T-cell (primary cell): ENCODE measurements at regions not wholly inside any gene's neighbourhood (a gene's known extent, or its start where the extent isn't known, plus 50 kb on each side); places are given as distances from the start of the nearest gene placed in this dataset.

Experiments
- ATAC-seq, 4 experiments: fragments of 200-7000 bp in 3 of 4; fragments of 150-1000 bp in 1 of 4; cut with Tn5 transposase; replicated peaks in 1 of 4; 1 replicate in 3 of 4; 2 replicates in 1 of 4; pipeline ENCODE4 v1.10.0; 2021; ENCODE audit warnings: moderate library complexity in 3 of 4, mild to moderate bottlenecking in 2 of 4, moderate number of reproducible peaks in 1 of 4
- CTCF ChIA-PET, 2 donors: fragments of 300-600 bp; sonication (Branson Sonifier 250); formaldehyde crosslinking; loops; one replicate each; lab custom pipeline; 2022; ENCODE audit warnings: antibody characterized with exemption in 2 of 2; lab: Charles Lee
- POLR2A ChIA-PET, 2 donors: fragments of 300-600 bp; sonication (Branson Sonifier 250); formaldehyde crosslinking; loops; one replicate each; lab custom pipeline; 2022; ENCODE audit warnings: antibody characterized with exemption in 2 of 2; lab: Charles Lee
- DNase-seq, 35 experiments: peaks; one replicate each; pipeline versions ENCODE4 v3.0.0 to v3.0.0-alpha.2; 2013 to 2023
- H3K27ac ChIP-seq: one replicate; pipeline ENCODE4 v1.5.1; 2013; ENCODE audit warnings: low read length
- H3K27me3 ChIP-seq, 2 experiments: replicated peaks in 1 of 2; 1 replicate in 1 of 2; 2 replicates in 1 of 2; pipeline versions ENCODE4 v1.6.1 to v1.7.0; 2013; ENCODE audit warnings: low read length in 1 of 2, mixed read lengths in 1 of 2; ENCODE audit not compliant: control insufficient read depth in 2 of 2, insufficient read depth in 2 of 2; ENCODE audit errors: extremely low read depth in 1 of 2
- H3K36me3 ChIP-seq, 2 donors: 1 replicate in 1 of 2; 2 replicates in 1 of 2; pipeline versions ENCODE4 v1.6.1 to v1.7.0; 2013; ENCODE audit warnings: low read length in 1 of 2; ENCODE audit not compliant: control insufficient read depth in 2 of 2, insufficient read depth in 1 of 2; ENCODE audit errors: extremely low read depth in 1 of 2
- H3K4me1 ChIP-seq, 2 experiments: 1 replicate in 1 of 2; 2 replicates in 1 of 2; pipeline versions ENCODE4 v1.6.1 to v1.7.0; 2013; ENCODE audit warnings: low read length in 2 of 2, mixed read lengths in 1 of 2; ENCODE audit not compliant: insufficient read depth in 2 of 2, control insufficient read depth in 1 of 2; ENCODE audit errors: extremely low read depth in 1 of 2
- H3K4me3 ChIP-seq, 2 donors: 1 replicate in 1 of 2; 2 replicates in 1 of 2; pipeline versions ENCODE4 v1.5.1 to v1.7.0; 2013; ENCODE audit warnings: mild to moderate bottlenecking in 2 of 2, low read length in 1 of 2, moderate library complexity in 1 of 2; ENCODE audit not compliant: control insufficient read depth in 1 of 2; ENCODE audit errors: extremely low read depth in 1 of 2
- H3K9me3 ChIP-seq: 2 replicates; pipeline ENCODE4 v1.7.0; 2013
- H3K27ac Mint-ChIP-seq, 2 donors: one replicate each; pipeline ENCODE4 v1.8.0; 2020 to 2021; ENCODE audit warnings: mild to moderate bottlenecking in 2 of 2, mixed read lengths in 2 of 2
- H3K27me3 Mint-ChIP-seq, 2 donors: one replicate each; pipeline ENCODE4 v1.8.0; 2021 to 2022; ENCODE audit warnings: mixed read lengths in 2 of 2
- H3K36me3 Mint-ChIP-seq: one replicate; pipeline ENCODE4 v1.8.0; 2021; ENCODE audit warnings: mixed read lengths
- H3K4me1 Mint-ChIP-seq, 3 donors: one replicate each; pipeline ENCODE4 v1.8.0; 2020 to 2022; ENCODE audit warnings: mixed read lengths in 3 of 3, mild to moderate bottlenecking in 1 of 3
- H3K4me3 Mint-ChIP-seq, 3 donors: one replicate each; pipeline ENCODE4 v1.8.0; 2020 to 2022; ENCODE audit warnings: mild to moderate bottlenecking in 3 of 3, mixed read lengths in 3 of 3, moderate library complexity in 3 of 3
- H3K9me3 Mint-ChIP-seq, 3 donors: one replicate each; pipeline ENCODE4 v1.8.0; 2020 to 2022; ENCODE audit warnings: mixed read lengths in 3 of 3
- WGBS: methylation state at CpG from one replicate; pipeline ENCODE4 v1.1.5; 2013; ENCODE audit warnings: missing lambda C conversion rate; ENCODE audit not compliant: insufficient coverage; 5-methylcytosine and 5-hydroxymethylcytosine counted together

DNA sequence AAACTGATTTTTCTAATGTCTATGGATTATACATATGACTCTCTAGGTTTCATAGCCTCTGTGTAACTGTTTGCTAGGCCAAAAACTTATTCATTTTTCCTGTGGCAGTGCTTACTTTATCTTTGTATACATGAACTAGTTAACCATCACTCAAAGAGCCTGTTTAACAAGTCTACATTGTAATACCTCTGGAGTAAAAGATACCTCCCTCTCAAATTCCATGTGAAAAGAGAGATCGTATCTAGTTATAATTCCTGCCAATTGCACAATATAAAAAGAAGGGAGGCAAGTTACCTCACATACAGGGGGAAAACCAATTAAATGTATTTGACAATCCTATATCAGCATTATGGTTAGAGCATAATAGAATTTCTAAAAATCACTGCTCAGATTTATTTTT, 271.9 kb upstream of the ST8SIA4 start:
- DNase-seq (no peak), ATAC-seq (no peak)
- H3K9me3 Mint-ChIP-seq, result peaks cover 0 to 5% (median 5%) of the 10 kb centered on the region in 3 donors
- Histone ChIP-seq H3K9me3 (no peaks in the 10 kb centered on the region), H3K27ac (no peak overlapping the region), H3K36me3 (no peaks in the 10 kb centered on the region), H3K27me3 (peaks cover 0 to 3% of the 10 kb centered on the region in 2 experiments), H3K4me3 (no peak overlapping the region), H3K4me1 (no peaks in the 10 kb centered on the region)
- no peak overlapping the region for H3K4me3 Mint-ChIP-seq
- H3K27me3 Mint-ChIP-seq, result no peaks in the 10 kb centered on the region
- no peaks in the 10 kb centered on the region for H3K36me3 Mint-ChIP-seq
- ChIA-PET CTCF (no interaction called here), POLR2A (no interaction called here)
- H3K4me1 Mint-ChIP-seq, result no peaks in the 10 kb centered on the region
- whole genome bisulfite sequencing, result no CpG with 5 or more reads among the region's 1 CpG
- H3K27ac Mint-ChIP-seq, result no peak overlapping the region

DNA sequence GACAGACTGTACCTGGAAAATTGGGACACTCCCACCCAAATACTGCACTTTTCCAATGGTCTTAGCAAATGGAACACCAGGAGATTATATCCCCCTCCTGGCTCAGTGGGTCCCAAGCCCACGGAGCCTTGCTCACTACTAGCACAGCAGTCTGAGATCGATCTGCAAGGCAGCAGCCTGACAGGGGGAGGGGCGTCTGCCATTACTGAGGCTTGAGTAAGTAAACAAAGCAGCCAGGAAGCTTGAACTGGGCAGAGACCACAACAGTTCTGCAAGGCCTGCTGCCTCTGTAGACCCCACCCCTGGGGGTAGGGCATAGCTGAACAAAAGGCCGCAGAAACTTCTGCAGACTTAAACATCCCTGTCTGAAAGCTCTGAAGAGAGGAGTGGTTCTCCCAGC, 260.0 kb upstream of the ST8SIA4 start:
- ATAC-seq, result no peak
- H3K36me3 Mint-ChIP-seq, result no peaks in the 10 kb centered on the region
- POLR2A ChIA-PET, result no interaction called here

DNA sequence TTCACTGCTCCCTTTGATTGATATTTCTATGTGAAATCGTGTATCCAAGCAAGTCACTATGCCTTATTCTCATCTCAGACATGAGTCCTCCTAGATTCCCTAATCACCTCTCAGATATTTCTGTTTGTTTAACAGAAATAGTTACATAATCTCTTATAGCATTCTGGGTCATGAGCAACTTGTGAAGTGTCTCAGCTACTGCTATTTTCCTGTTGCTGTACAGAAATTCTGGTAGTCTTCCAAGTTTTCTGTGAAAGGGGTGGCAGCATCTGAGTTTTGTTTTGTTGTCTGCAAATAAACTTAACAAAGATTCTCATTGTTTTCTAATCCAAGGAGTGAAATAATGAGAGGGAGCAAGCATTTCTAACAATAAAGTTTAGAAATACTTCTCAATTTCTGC, 256.9 kb upstream of the ST8SIA4 start:
- ChIA-PET CTCF (no interaction called here), POLR2A (no interaction called here)
- Mint-ChIP-seq H3K27ac (no peak overlapping the region), H3K9me3 (peaks cover 3 to 8% (median 3%) of the 10 kb centered on the region in 3 donors), H3K4me1 (no peaks in the 10 kb centered on the region), H3K36me3 (no peaks in the 10 kb centered on the region), H3K27me3 (peaks cover 3 to 4% of the 10 kb centered on the region in 2 donors), H3K4me3 (no peak overlapping the region)
- DNase-seq (no peak), ATAC-seq (no peak)
- H3K36me3 ChIP-seq, result no peaks in the 10 kb centered on the region
- no peaks in the 10 kb centered on the region for H3K27me3 ChIP-seq
- no peaks in the 10 kb centered on the region for H3K4me1 ChIP-seq
- H3K4me3 ChIP-seq, result no peak overlapping the region
- no CpG with 5 or more reads among the region's 1 CpG for WGBS
- H3K27ac ChIP-seq, result no peak overlapping the region
- no peaks in the 10 kb centered on the region for H3K9me3 ChIP-seq

More for the DNA sequence above, 260.0 kb upstream of the ST8SIA4 start:
- H3K4me1 Mint-ChIP-seq, result no peaks in the 10 kb centered on the region
- no peak overlapping the region for H3K27ac Mint-ChIP-seq
- Histone ChIP-seq H3K36me3 (no peaks in the 10 kb centered on the region), H3K27ac (no peak overlapping the region), H3K9me3 (no peaks in the 10 kb centered on the region), H3K4me1 (no peaks in the 10 kb centered on the region), H3K4me3 (no peak overlapping the region), H3K27me3 (no peaks in the 10 kb centered on the region)
- H3K4me3 Mint-ChIP-seq, result no peak overlapping the region
- DNase-seq, result no peak
- CTCF ChIA-PET, result no interaction called here
- peaks cover 0 to 7% (median 0%) of the 10 kb centered on the region in 3 donors for H3K9me3 Mint-ChIP-seq
- WGBS, result 89% methylated on average over 3 of the region's 4 CpGs
- peaks cover 4 to 8% of the 10 kb centered on the region in 2 donors for H3K27me3 Mint-ChIP-seq

GRCh38 chr5:101159006-101159405, 255.9 kb upstream of the ST8SIA4 start:
- Mint-ChIP-seq H3K27me3 (peaks cover 0 to 4% of the 10 kb centered on the region in 2 donors), H3K27ac (no peak overlapping the region), H3K4me1 (no peaks in the 10 kb centered on the region), H3K36me3 (no peaks in the 10 kb centered on the region), H3K4me3 (no peak overlapping the region), H3K9me3 (peaks cover 0 to 8% (median 3%) of the 10 kb centered on the region in 3 donors)
- H3K36me3 ChIP-seq, result no peaks in the 10 kb centered on the region
- WGBS, result no CpG with 5 or more reads among the region's 2 CpGs
- POLR2A ChIA-PET, result no interaction called here
- no peaks in the 10 kb centered on the region for H3K9me3 ChIP-seq
- no peaks in the 10 kb centered on the region for H3K4me1 ChIP-seq
- ATAC-seq, result no peak
- H3K27me3 ChIP-seq, result no peaks in the 10 kb centered on the region
- no peak overlapping the region for H3K4me3 ChIP-seq
- DNase-seq, result no peak
- CTCF ChIA-PET, result interaction anchor here in 1 of 2 donors (0.5 kb wide), 1 partner anchor 80 kb away, joined by 3 read pairs; no protein-coding TSS in a partner anchor
- no peak overlapping the region for H3K27ac ChIP-seq

DNA sequence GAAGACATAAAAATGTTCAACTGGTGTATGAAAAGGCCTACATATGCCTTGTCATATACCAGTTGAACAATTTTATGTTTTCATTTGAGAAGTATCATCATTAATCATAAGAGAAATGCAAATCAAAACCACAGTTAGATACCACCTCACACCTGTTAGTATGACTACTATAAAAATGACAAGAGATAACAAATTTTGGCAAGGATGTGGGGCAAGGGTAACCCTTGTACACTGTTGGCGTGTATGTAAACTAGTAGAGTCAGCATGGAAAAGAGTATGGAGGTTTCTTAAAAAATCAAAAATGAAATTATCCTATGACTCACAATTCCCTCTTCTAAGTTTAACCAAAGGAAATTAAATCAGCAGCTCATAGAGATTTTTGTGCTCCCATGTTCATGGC, 250.4 kb upstream of the ST8SIA4 start:
- DNase-seq, result no peak
- Histone ChIP-seq H3K27me3 (no peaks in the 10 kb centered on the region), H3K27ac (no peak overlapping the region), H3K4me1 (no peaks in the 10 kb centered on the region), H3K9me3 (no peaks in the 10 kb centered on the region), H3K36me3 (no peaks in the 10 kb centered on the region), H3K4me3 (no peak overlapping the region)
- peaks cover 0 to 8% (median 3%) of the 10 kb centered on the region in 3 donors for H3K9me3 Mint-ChIP-seq
- no peak overlapping the region for H3K27ac Mint-ChIP-seq
- H3K27me3 Mint-ChIP-seq, result no peaks in the 10 kb centered on the region
- H3K4me3 Mint-ChIP-seq, result no peak overlapping the region
- ATAC-seq, result no peak
- H3K4me1 Mint-ChIP-seq, result no peaks in the 10 kb centered on the region
- ChIA-PET CTCF (no interaction called here), POLR2A (no interaction called here)
- WGBS, result no CpG with 5 or more reads among the region's 1 CpG
- no peaks in the 10 kb centered on the region for H3K36me3 Mint-ChIP-seq

DNA sequence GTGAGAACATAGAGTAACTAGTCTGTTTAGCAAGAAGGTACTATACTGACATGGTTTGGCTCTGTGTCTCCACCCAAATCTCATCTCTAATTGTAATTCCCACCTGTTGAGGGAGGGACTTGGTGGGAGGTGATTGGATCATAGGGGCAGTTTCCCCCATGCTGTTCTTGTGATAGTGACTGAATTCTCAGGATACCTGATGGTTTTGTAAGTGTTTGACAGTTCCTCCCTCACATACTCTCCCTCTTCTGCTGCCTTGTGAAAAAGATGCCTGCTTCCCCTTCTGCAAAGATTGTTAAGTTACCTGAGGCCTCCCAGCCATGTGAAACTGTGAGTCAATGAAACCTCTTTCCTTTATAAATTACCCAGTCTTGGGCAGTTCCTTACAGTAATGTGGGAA, 240.4 kb upstream of the ST8SIA4 start:
- Histone ChIP-seq H3K4me3 (no peak overlapping the region), H3K27me3 (no peaks in the 10 kb centered on the region), H3K36me3 (no peaks in the 10 kb centered on the region), H3K9me3 (no peaks in the 10 kb centered on the region), H3K4me1 (no peaks in the 10 kb centered on the region), H3K27ac (no peak overlapping the region)
- Mint-ChIP-seq H3K9me3 (peaks cover 0 to 4% (median 2%) of the 10 kb centered on the region in 3 donors), H3K36me3 (no peaks in the 10 kb centered on the region), H3K27ac (no peak overlapping the region), H3K27me3 (no peaks in the 10 kb centered on the region), H3K4me3 (no peak overlapping the region), H3K4me1 (no peaks in the 10 kb centered on the region)
- POLR2A ChIA-PET, result no interaction called here
- DNase-seq (no peak), ATAC-seq (no peak)
- CTCF ChIA-PET, result no interaction called here

DNA sequence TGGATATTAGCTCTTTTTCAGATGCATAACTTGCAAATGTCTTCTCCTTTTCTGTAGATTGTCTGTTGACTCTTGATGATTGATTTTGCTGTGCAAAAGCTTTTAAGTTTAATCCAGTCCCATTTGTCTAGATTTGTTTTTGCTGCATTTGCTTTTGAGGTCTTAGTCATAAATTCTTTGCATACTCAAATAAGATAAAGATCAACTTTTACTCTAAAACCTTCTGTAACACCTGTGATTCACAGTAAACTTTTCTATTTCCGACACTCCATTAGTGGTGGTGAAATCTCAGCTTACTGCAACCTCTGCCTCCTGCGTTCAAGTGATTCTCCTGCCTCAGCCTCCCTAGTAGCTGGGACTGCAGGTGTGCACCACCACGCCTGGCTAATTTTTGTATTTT, 239.0 kb upstream of the ST8SIA4 start:
- Histone ChIP-seq H3K27me3 (no peaks in the 10 kb centered on the region), H3K36me3 (no peaks in the 10 kb centered on the region), H3K9me3 (no peaks in the 10 kb centered on the region), H3K4me1 (no peaks in the 10 kb centered on the region), H3K4me3 (no peak overlapping the region), H3K27ac (no peak overlapping the region)
- CTCF ChIA-PET, result no interaction called here
- POLR2A ChIA-PET, result no interaction called here
- Mint-ChIP-seq H3K4me3 (no peak overlapping the region), H3K27ac (no peak overlapping the region), H3K9me3 (peaks cover 0 to 4% (median 2%) of the 10 kb centered on the region in 3 donors), H3K27me3 (no peaks in the 10 kb centered on the region), H3K36me3 (no peaks in the 10 kb centered on the region), H3K4me1 (no peaks in the 10 kb centered on the region)
- 80% methylated on average over 1 of the region's 3 CpGs for WGBS
- ATAC-seq, result no peak
- no peak for DNase-seq
